Stimulated activated memory B cell treated with anti-CD40 and anti-IgM and Interleukin-4, amounts not matched to agents 10 μg/mL and 1 μg/mL and 100 μg/mL, for 72 hours (primary cell): ENCODE measurements at regions not wholly inside any gene's neighbourhood (a gene's known extent, or its start where the extent isn't known, plus 50 kb on each side); places are given as distances from the start of the nearest gene placed in this dataset.
"Not testable (repeated sequence)": the region's sequence is repeated elsewhere in the genome, so short reads cannot be mapped to it uniquely, and the experiment has no call there.

ENCODE experiments used
- ATAC-seq: fragments of 150-1000 bp; cut with Tn5 transposase; 2 replicates; pipeline ENCODE4 v1.10.0; 2021
- H3K27ac Mint-ChIP-seq: one replicate; pipeline ENCODE4 v1.8.0; 2022; ENCODE audit warnings: mild to moderate bottlenecking, mixed read lengths
- H3K27me3 Mint-ChIP-seq: one replicate; pipeline ENCODE4 v1.8.0; 2022; ENCODE audit warnings: mixed read lengths
- H3K36me3 Mint-ChIP-seq: one replicate; pipeline ENCODE4 v1.8.0; 2022; ENCODE audit warnings: mixed read lengths
- H3K4me1 Mint-ChIP-seq: one replicate; pipeline ENCODE4 v1.8.0; 2022; ENCODE audit warnings: mixed read lengths
- H3K4me3 Mint-ChIP-seq: one replicate; pipeline ENCODE4 v1.8.0; 2022; ENCODE audit warnings: mild to moderate bottlenecking, moderate library complexity, mixed read lengths
- H3K9me3 Mint-ChIP-seq: one replicate; pipeline ENCODE4 v1.8.0; 2022; ENCODE audit warnings: mixed read lengths

GRCh38 chr20:47430862-47431588, 70.7 kb upstream of the NCOA3 start:
- Mint-ChIP-seq H3K36me3 (peaks cover 8% of the 10 kb centered on the region), H3K4me1 (peaks cover 44% of the 10 kb centered on the region), H3K4me3 (no peak overlapping the region), H3K9me3 (no peaks in the 10 kb centered on the region), H3K27me3 (no peaks in the 10 kb centered on the region), H3K27ac (peak overlapping the region; percentile 70)
- no peak for ATAC-seq

GRCh38 chr20:47432834-47433210, 68.9 kb upstream of the NCOA3 start:
- H3K4me3 Mint-ChIP-seq = no peak overlapping the region
- no peaks in the 10 kb centered on the region for H3K36me3 Mint-ChIP-seq
- H3K4me1 Mint-ChIP-seq = peaks cover 46% of the 10 kb centered on the region
- peak overlapping the region; percentile 66 for H3K27ac Mint-ChIP-seq
- no peak for ATAC-seq
- no peaks in the 10 kb centered on the region for H3K27me3 Mint-ChIP-seq
- no peaks in the 10 kb centered on the region for H3K9me3 Mint-ChIP-seq

- H3K27me3 Mint-ChIP-seq, H3K36me3 Mint-ChIP-seq, H3K9me3 Mint-ChIP-seq: not testable (repeated sequence)
- peak overlapping the region; percentile 54 for H3K4me3 Mint-ChIP-seq
- H3K4me1 Mint-ChIP-seq = peaks cover 55% of the 10 kb centered on the region
- ATAC-seq = peak; percentile 66
- peak overlapping the region; percentile 84 for H3K27ac Mint-ChIP-seq
Measured at GRCh38 chr20:47434128-47434779, 67.4 kb upstream of the NCOA3 start.

GRCh38 chr20:47438464-47439381, 63.0 kb upstream of the NCOA3 start:
- peak; percentile 95 for ATAC-seq
- no peaks in the 10 kb centered on the region for H3K36me3 Mint-ChIP-seq
- no peaks in the 10 kb centered on the region for H3K9me3 Mint-ChIP-seq
- H3K4me3 Mint-ChIP-seq = peak overlapping the region; percentile 52
- H3K27ac Mint-ChIP-seq = peak overlapping the region; percentile 90
- H3K4me1 Mint-ChIP-seq = peaks cover 61% of the 10 kb centered on the region
- no peaks in the 10 kb centered on the region for H3K27me3 Mint-ChIP-seq

GRCh38 chr20:47440857-47441773, 60.6 kb upstream of the NCOA3 start:
- no peak for ATAC-seq
- Mint-ChIP-seq H3K27ac (peak overlapping the region; percentile 90), H3K4me1 (peaks cover 44% of the 10 kb centered on the region), H3K4me3 (no peak overlapping the region), H3K36me3 (no peaks in the 10 kb centered on the region), H3K9me3 (no peaks in the 10 kb centered on the region), H3K27me3 (no peaks in the 10 kb centered on the region)

- Mint-ChIP-seq H3K27me3 (no peaks in the 10 kb centered on the region), H3K36me3 (no peaks in the 10 kb centered on the region), H3K27ac (peak overlapping the region; percentile 90), H3K9me3 (no peaks in the 10 kb centered on the region), H3K4me1 (peaks cover 44% of the 10 kb centered on the region), H3K4me3 (no peak overlapping the region)
- no peak for ATAC-seq
Measured at GRCh38 chr20:47441774-47442150, 59.9 kb upstream of the NCOA3 start.

- H3K4me1 Mint-ChIP-seq = peaks cover 46% of the 10 kb centered on the region
Measured at GRCh38 chr20:47443060-47443459, 58.6 kb upstream of the NCOA3 start.

GRCh38 chr20:47444584-47444983, 57.1 kb upstream of the NCOA3 start:
- peak overlapping the region; percentile 51 for H3K27ac Mint-ChIP-seq
- peaks cover 33% of the 10 kb centered on the region for H3K4me1 Mint-ChIP-seq
- no peaks in the 10 kb centered on the region for H3K9me3 Mint-ChIP-seq
- no peak for ATAC-seq
- no peak overlapping the region for H3K4me3 Mint-ChIP-seq
- H3K27me3 Mint-ChIP-seq = no peaks in the 10 kb centered on the region
- H3K36me3 Mint-ChIP-seq = no peaks in the 10 kb centered on the region

More at GRCh38 chr20:47443060-47443459, 58.6 kb upstream of the NCOA3 start:
- not testable (repeated sequence) for H3K4me3 Mint-ChIP-seq, ATAC-seq, H3K9me3 Mint-ChIP-seq, H3K27me3 Mint-ChIP-seq, H3K36me3 Mint-ChIP-seq, H3K27ac Mint-ChIP-seq

- no peak for ATAC-seq
- no peaks in the 10 kb centered on the region for H3K27me3 Mint-ChIP-seq
- no peaks in the 10 kb centered on the region for H3K9me3 Mint-ChIP-seq
- H3K4me1 Mint-ChIP-seq = peaks cover 28% of the 10 kb centered on the region
- no peak overlapping the region for H3K4me3 Mint-ChIP-seq
- H3K36me3 Mint-ChIP-seq = no peaks in the 10 kb centered on the region
- peak overlapping the region; percentile 51 for H3K27ac Mint-ChIP-seq
Measured at GRCh38 chr20:47445291-47445690, 56.4 kb upstream of the NCOA3 start.

- H3K36me3 Mint-ChIP-seq, H3K4me3 Mint-ChIP-seq, H3K27me3 Mint-ChIP-seq, H3K27ac Mint-ChIP-seq, H3K9me3 Mint-ChIP-seq, ATAC-seq: not testable (repeated sequence)
- peaks cover 23% of the 10 kb centered on the region for H3K4me1 Mint-ChIP-seq
Measured at GRCh38 chr20:47447350-47448296, 54.1 kb upstream of the NCOA3 start.

GRCh38 chr20:47448429-47448828, 53.3 kb upstream of the NCOA3 start:
- Mint-ChIP-seq H3K4me1 (peaks cover 31% of the 10 kb centered on the region), H3K36me3 (no peaks in the 10 kb centered on the region), H3K27ac (no peak overlapping the region), H3K9me3 (no peaks in the 10 kb centered on the region), H3K27me3 (no peaks in the 10 kb centered on the region), H3K4me3 (no peak overlapping the region)
- ATAC-seq = no peak

GRCh38 chr20:47451602-47451904, 50.1 kb upstream of the NCOA3 start:
- Mint-ChIP-seq H3K4me1 (peaks cover 52% of the 10 kb centered on the region), H3K27me3 (no peaks in the 10 kb centered on the region), H3K9me3 (no peaks in the 10 kb centered on the region), H3K27ac (no peak overlapping the region), H3K36me3 (no peaks in the 10 kb centered on the region), H3K4me3 (no peak overlapping the region)
- ATAC-seq = no peak
